Gastroesophageal sphincter (tissue), 3 donors: ENCODE measurements at regions not wholly inside any gene's neighbourhood (a gene's known extent, or its start where the extent isn't known, plus 50 kb on each side); places are given as distances from the start of the nearest gene placed in this dataset.

Experiments used
- CTCF ChIP-seq, 4 experiments: fragments of 200-600 bp in 2 of 4; fragments of 450-650 bp in 2 of 4; sonication (generic) in 1 of 4; IDR thresholded peaks; one replicate each; pipeline ENCODE4 v1.5.1; 2017 to 2019; ENCODE audit warnings: antibody characterized with exemption in 4 of 4, mild to moderate bottlenecking in 2 of 4, moderate library complexity in 2 of 4
- EP300 ChIP-seq: sonication (generic); formaldehyde crosslinking; IDR thresholded peaks from one replicate; pipeline ENCODE4 v1.6.1; 2017; ENCODE audit warnings: antibody characterized with exemption, mild to moderate bottlenecking
- POLR2A ChIP-seq, 2 donors: fragments of 450-650 bp; IDR thresholded peaks; one replicate each; pipeline ENCODE4 v1.6.1; 2017; ENCODE audit warnings: antibody characterized with exemption in 2 of 2, mild to moderate bottlenecking in 2 of 2, moderate library complexity in 1 of 2
- POLR2AphosphoS5 ChIP-seq: sonication (generic); formaldehyde crosslinking; IDR thresholded peaks from one replicate; pipeline ENCODE4 v1.6.1; 2017; ENCODE audit warnings: antibody characterized with exemption

GRCh38 chr11:110903830-110904229, 191.6 kb upstream of the ARHGAP20 start:
- TF ChIP-seq CTCF (IDR thresholded peaks at IDR 0.05) (no peak), POLR2A (IDR thresholded peaks at IDR 0.05) (no peak), EP300 (no peak), POLR2AphosphoS5 (no peak)
